Ascending aorta (tissue), 2 donors: ENCODE measurements at regions not wholly inside any gene's neighbourhood (a gene's known extent, or its start where the extent isn't known, plus 50 kb on each side); places are given as distances from the start of the nearest gene placed in this dataset.

Experiments
- DNase-seq, 2 donors: peaks; one replicate each; pipeline ENCODE4 v3.0.0-alpha.2; 2019; ENCODE audit warnings: low spot score in 2 of 2
- H3K27ac ChIP-seq, 2 donors: fragments of 200-600 bp; sonication (generic); one replicate each; pipeline ENCODE4 v1.5.1; 2016 to 2017; ENCODE audit warnings: mild to moderate bottlenecking in 1 of 2
- H3K27me3 ChIP-seq: fragments of 200-600 bp; sonication (generic); one replicate; pipeline ENCODE4 v1.5.1; 2017
- H3K36me3 ChIP-seq, 2 donors: fragments of 200-600 bp; sonication (generic); one replicate each; pipeline ENCODE4 v1.5.1; 2016
- H3K4me1 ChIP-seq, 2 donors: fragments of 200-600 bp; sonication (generic); one replicate each; pipeline ENCODE4 v1.5.1; 2016 to 2017; ENCODE audit warnings: mild to moderate bottlenecking in 1 of 2
- H3K4me3 ChIP-seq, 2 donors: fragments of 200-600 bp; sonication (generic); one replicate each; pipeline ENCODE4 v1.5.1; 2016 to 2017; ENCODE audit warnings: mild to moderate bottlenecking in 1 of 2
- H3K9me3 ChIP-seq, 2 donors: fragments of 200-600 bp; sonication (generic); one replicate each; pipeline ENCODE4 v1.5.1; 2016
- CTCF ChIP-seq, 3 experiments: fragments of 200-600 bp in 2 of 3; fragments of 450-650 bp in 1 of 3; sonication (generic) in 2 of 3; IDR thresholded peaks; one replicate each; pipeline ENCODE4 v1.5.1; 2016 to 2019; ENCODE audit warnings: antibody characterized with exemption in 3 of 3, mild to moderate bottlenecking in 1 of 3, moderate library complexity in 1 of 3
- intact Hi-C: fragments of 100-400 bp; cut with DNase I; formaldehyde crosslinking; loops from one replicate; pipeline ENCODE4 v1.15.1; 2023

GRCh38 chr2:185990861-185991525 is 252.4 kb downstream of the FSIP2 start:
- no peak for TF ChIP-seq CTCF (IDR thresholded peaks at IDR 0.05)
- intact Hi-C loops = no loop called here

GRCh38 chr2:185998562-185999070 is 260.0 kb downstream of the FSIP2 start:
- H3K27ac ChIP-seq = no peak overlapping the region
- intact Hi-C loops = no loop called here
- no peaks in the 10 kb centered on the region for H3K4me1 ChIP-seq
- no peaks in the 10 kb centered on the region for H3K9me3 ChIP-seq
- no peak for DNase-seq
- no peaks in the 10 kb centered on the region for H3K36me3 ChIP-seq
- TF ChIP-seq CTCF (IDR thresholded peaks at IDR 0.05) = no peak
- no peak overlapping the region for H3K4me3 ChIP-seq
- H3K27me3 ChIP-seq = no peaks in the 10 kb centered on the region

More at GRCh38 chr2:185990861-185991525, 252.4 kb downstream of the FSIP2 start:
- Histone ChIP-seq H3K9me3 (no peaks in the 10 kb centered on the region), H3K36me3 (no peaks in the 10 kb centered on the region), H3K27me3 (no peaks in the 10 kb centered on the region), H3K4me3 (no peak overlapping the region), H3K27ac (no peak overlapping the region), H3K4me1 (no peaks in the 10 kb centered on the region)
- no peak for DNase-seq

DNA sequence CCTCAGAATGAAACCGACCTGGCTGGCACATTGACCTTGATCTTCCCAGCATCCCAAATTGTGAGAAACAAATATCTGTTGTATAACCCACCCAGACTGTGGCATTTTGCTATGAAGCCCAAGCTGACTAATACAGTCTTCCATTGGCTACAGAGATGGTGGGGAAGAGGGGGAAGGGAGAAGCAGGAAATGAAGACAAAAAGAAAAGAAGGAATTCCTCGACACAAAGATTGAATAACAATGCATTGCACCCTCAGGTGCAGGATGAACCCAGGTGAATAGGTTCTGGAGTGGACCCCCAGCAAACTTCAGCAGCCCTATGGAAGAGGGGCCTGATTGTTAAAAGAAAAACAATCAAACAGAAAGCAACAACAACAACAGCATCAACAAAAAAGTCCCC is 270.7 kb downstream of the FSIP2 start:
- no peak for DNase-seq
- no peak overlapping the region for H3K4me3 ChIP-seq
- no peaks in the 10 kb centered on the region for H3K36me3 ChIP-seq
- H3K9me3 ChIP-seq = peaks cover 0 to 19% of the 10 kb centered on the region in 2 donors
- no peaks in the 10 kb centered on the region for H3K27me3 ChIP-seq
- H3K27ac ChIP-seq = no peak overlapping the region
- H3K4me1 ChIP-seq = no peaks in the 10 kb centered on the region
- no peak for TF ChIP-seq CTCF (IDR thresholded peaks at IDR 0.05)
- intact Hi-C loops = no loop called here

DNA sequence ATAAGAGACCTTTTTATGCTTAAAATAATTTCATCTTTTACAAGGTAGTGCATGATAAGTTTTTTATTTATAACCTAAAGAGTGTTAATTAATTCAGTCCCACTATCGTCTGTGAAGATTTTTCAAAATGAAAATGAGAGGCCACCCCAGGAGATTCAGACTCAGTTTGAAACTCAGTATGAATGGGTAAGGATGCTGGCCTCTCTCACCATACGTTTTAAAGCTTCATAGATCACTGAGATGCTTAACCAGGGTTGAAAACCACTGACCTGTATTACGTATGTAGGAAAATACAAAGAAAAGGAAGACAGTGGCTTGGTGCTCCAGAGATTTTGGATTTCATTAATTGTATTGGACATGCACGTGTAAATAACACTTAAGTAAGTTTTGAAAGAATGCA is 278.7 kb downstream of the FSIP2 start:
- Histone ChIP-seq H3K4me1 (no peaks in the 10 kb centered on the region), H3K36me3 (no peaks in the 10 kb centered on the region), H3K4me3 (no peak overlapping the region), H3K27me3 (no peaks in the 10 kb centered on the region), H3K9me3 (peaks cover 0 to 25% of the 10 kb centered on the region in 2 donors), H3K27ac (no peak overlapping the region)
- TF ChIP-seq CTCF (IDR thresholded peaks at IDR 0.05) = no peak
- intact Hi-C loops = no loop called here
- no peak for DNase-seq

- intact Hi-C loops = no loop called here
Measured at GRCh38 chr2:186024921-186025320, 286.3 kb downstream of the FSIP2 start.

More at GRCh38 chr2:186024921-186025320, 286.3 kb downstream of the FSIP2 start:
- no peaks in the 10 kb centered on the region for H3K4me1 ChIP-seq
- no peaks in the 10 kb centered on the region for H3K27me3 ChIP-seq
- no peak for DNase-seq
- no peak for TF ChIP-seq CTCF (IDR thresholded peaks at IDR 0.05)
- H3K27ac ChIP-seq = no peak overlapping the region
- H3K9me3 ChIP-seq = peaks cover 0 to 3% of the 10 kb centered on the region in 2 donors
- no peak overlapping the region for H3K4me3 ChIP-seq
- H3K36me3 ChIP-seq = no peaks in the 10 kb centered on the region
